ENCODE measurements at regions not wholly inside any gene's neighbourhood (a gene's known extent, or its start where the extent isn't known, plus 50 kb on each side); places are given as distances from the start of the nearest gene placed in this dataset.

DNA sequence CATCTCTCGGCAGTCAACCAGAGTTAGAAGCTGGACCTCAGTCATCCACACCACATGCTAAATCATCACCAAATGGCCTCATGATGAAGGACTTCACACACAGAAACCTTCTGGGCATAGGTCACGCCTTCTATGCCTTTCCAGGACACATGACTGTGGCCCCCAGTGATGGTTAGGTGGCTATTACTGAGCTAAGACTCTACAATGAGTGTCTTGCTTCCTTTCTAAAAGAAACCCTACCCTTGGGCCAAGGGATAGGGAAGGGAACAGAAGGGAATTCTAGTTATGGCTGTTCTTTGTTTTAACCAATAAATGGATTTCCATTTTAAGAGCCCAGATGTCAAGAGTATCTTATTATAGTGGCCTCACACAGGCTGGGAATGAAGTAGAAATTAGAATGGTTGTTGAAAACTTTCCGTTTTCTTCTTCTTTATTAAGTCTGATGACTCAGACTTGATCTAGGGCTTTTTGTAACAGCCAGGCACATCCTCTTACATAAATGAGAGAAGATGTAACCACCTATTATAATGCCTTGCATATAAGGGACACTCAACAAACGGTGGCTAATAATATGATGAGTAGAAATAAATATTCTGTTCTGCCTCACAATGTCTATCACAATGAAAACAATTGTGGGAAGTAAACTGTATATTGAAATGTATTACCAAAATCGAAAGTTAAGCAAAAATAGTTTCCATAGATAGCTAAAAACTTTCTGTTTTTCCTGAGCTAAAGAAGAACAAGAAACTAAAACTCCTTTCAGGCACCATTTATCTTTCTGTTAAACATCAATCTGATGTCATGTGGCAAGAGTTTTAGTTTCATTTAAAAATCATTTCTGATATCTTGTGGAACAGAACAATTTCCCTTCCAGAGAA is 62.5 kb upstream of the TOMM7 start:
- no peak overlapping the region for H3K27ac ChIP-seq
- no peak overlapping the region for H3K4me3 ChIP-seq
- no peaks in the 10 kb centered on the region for H3K9me3 ChIP-seq
- ATAC-seq (peak in 1 of 4 donors; percentile 44), DNase-seq (no peak)
- 69 to 80% (median 75%) methylated on average over 5 of the region's 5 CpGs for WGBS, 3 donors
- no peaks in the 10 kb centered on the region for H3K36me3 ChIP-seq (ENCODE audit: insufficient read depth in 1 of 2, low read depth in 1 of 2)
- no peak for TF ChIP-seq CTCF (IDR thresholded peaks at IDR 0.05)
- H3K27me3 ChIP-seq (ENCODE audit: insufficient read depth in 3 of 3, low read length in 2 of 3), result no peaks in the 10 kb centered on the region
- intact Hi-C loops (cut with DNase I), result no loop called here
- H3K4me1 ChIP-seq, result no peaks in the 10 kb centered on the region

GRCh38 chr7:22882106-22882505 is 59.5 kb upstream of the TOMM7 start:
- H3K27ac ChIP-seq, result no peak overlapping the region
- intact Hi-C loops (cut with DNase I), result no loop called here
- H3K4me3 ChIP-seq, result no peak overlapping the region
- WGBS, 3 donors, result 75 to 77% (median 75%) methylated on average over 3 of the region's 3 CpGs
- no peaks in the 10 kb centered on the region for H3K9me3 ChIP-seq
- no peak for DNase-seq
- no peaks in the 10 kb centered on the region for H3K27me3 ChIP-seq (ENCODE audit: insufficient read depth in 3 of 3, low read length in 2 of 3)
- no peaks in the 10 kb centered on the region for H3K36me3 ChIP-seq (ENCODE audit: insufficient read depth in 1 of 2, low read depth in 1 of 2)
- no peak for ATAC-seq
- no peaks in the 10 kb centered on the region for H3K4me1 ChIP-seq
- TF ChIP-seq CTCF (IDR thresholded peaks at IDR 0.05), result no peak

- Histone ChIP-seq H3K4me3 (no peak overlapping the region), H3K27me3 (ENCODE audit: insufficient read depth in 3 of 3, low read length in 2 of 3) (no peaks in the 10 kb centered on the region), H3K36me3 (ENCODE audit: insufficient read depth in 1 of 2, low read depth in 1 of 2) (no peaks in the 10 kb centered on the region), H3K9me3 (no peaks in the 10 kb centered on the region), H3K4me1 (no peaks in the 10 kb centered on the region), H3K27ac (no peak overlapping the region)
- no peak for ATAC-seq
- TF ChIP-seq CTCF (IDR thresholded peaks at IDR 0.05), result no peak
- DNase-seq, result no peak
- intact Hi-C loops (cut with DNase I), result no loop called here
- 60 to 78% (median 71%) methylated on average over 8 of the region's 8 CpGs for WGBS, 3 donors
Measured at GRCh38 chr7:22879709-22880306, 57.2 kb upstream of the TOMM7 start.

GRCh38 chr7:22879280-22879679 is 56.6 kb upstream of the TOMM7 start:
- no peaks in the 10 kb centered on the region for H3K4me1 ChIP-seq
- no peak overlapping the region for H3K27ac ChIP-seq
- TF ChIP-seq CTCF (IDR thresholded peaks at IDR 0.05), result no peak
- no peaks in the 10 kb centered on the region for H3K36me3 ChIP-seq (ENCODE audit: insufficient read depth in 1 of 2, low read depth in 1 of 2)
- H3K9me3 ChIP-seq, result no peaks in the 10 kb centered on the region
- H3K4me3 ChIP-seq, result no peak overlapping the region
- WGBS, 3 donors, result 87 to 91% (median 88%) methylated on average over 4 of the region's 4 CpGs
- H3K27me3 ChIP-seq (ENCODE audit: insufficient read depth in 3 of 3, low read length in 2 of 3), result no peaks in the 10 kb centered on the region
- ATAC-seq, result no peak
- DNase-seq, result no peak
- intact Hi-C loops (cut with DNase I), result no loop called here

All from psoas muscle (tissue), 7 donors.